ENCODE measurements at regions not wholly inside any gene's neighbourhood (a gene's known extent, or its start where the extent isn't known, plus 50 kb on each side); places are given as distances from the start of the nearest gene placed in this dataset.

GRCh38 chr5:161988077-161988476 lies 79.5 kb upstream of the GABRG2 start:
- H3K27me3 ChIP-seq (ENCODE audit: insufficient read depth, low read length) = no peaks in the 10 kb centered on the region
- H3K4me3 ChIP-seq (ENCODE audit: low read depth, low read length, poor library complexity, severe bottlenecking) = no peak overlapping the region
- TF ChIP-seq EZH2 (IDR thresholded peaks at IDR 0.05; ENCODE audit: borderline replicate concordance, low read length) = no peak
- no peak for TF ChIP-seq CTCF (IDR thresholded peaks at IDR 0.05; ENCODE audit: low read length)
- H3K27ac ChIP-seq (ENCODE audit: low read depth, low read length, poor library complexity, severe bottlenecking) = no peak overlapping the region
- no peaks in the 10 kb centered on the region for H3K9me3 ChIP-seq (ENCODE audit: low read length)
- H3K9ac ChIP-seq (ENCODE audit: low read length) = no peak overlapping the region
- no peaks in the 10 kb centered on the region for H4K20me1 ChIP-seq (ENCODE audit: insufficient read depth, low read length)
- H3K4me2 ChIP-seq (ENCODE audit: low read length) = no peak overlapping the region
- no peaks in the 10 kb centered on the region for H3K9me2 ChIP-seq (ENCODE audit: low read depth, low read length)
- H3K36me3 ChIP-seq (ENCODE audit: insufficient read depth, low read length) = no peaks in the 10 kb centered on the region
- H3K4me1 ChIP-seq (ENCODE audit: insufficient read depth, low read length, severe bottlenecking) = no peaks in the 10 kb centered on the region
- H2AFZ ChIP-seq (ENCODE audit: low read length) = no peak overlapping the region
- no peaks in the 10 kb centered on the region for H3K79me2 ChIP-seq (ENCODE audit: insufficient read depth, low read length)
- H3F3A ChIP-seq (ENCODE audit: insufficient read depth, low read length) = no peaks in the 10 kb centered on the region

Measured in OCI-LY1 (cell line).